ENCODE measurements at regions not wholly inside any gene's neighbourhood (a gene's known extent, or its start where the extent isn't known, plus 50 kb on each side); places are given as distances from the start of the nearest gene placed in this dataset.

- H3K9me3 ChIP-seq (ENCODE audit: control insufficient read depth, insufficient read depth, low read depth, low read length): no peaks in the 10 kb centered on the region; the same call in 1 of the 2 replicates
- H3K9ac ChIP-seq (ENCODE audit: low read length): peak overlapping the region; percentile 5
- H3K27me3 ChIP-seq (ENCODE audit: control insufficient read depth, insufficient read depth, low read length): no peaks in the 10 kb centered on the region
- peak overlapping the region; percentile 81; the same call in 1 of the 2 replicates for H3K27ac ChIP-seq (ENCODE audit: low read depth, low read length)
- H3K36me3 ChIP-seq (ENCODE audit: control insufficient read depth, insufficient read depth, low read length): no peaks in the 10 kb centered on the region
- H3K4me1 ChIP-seq (ENCODE audit: control insufficient read depth, insufficient read depth, low read length): peaks cover 51% of the 10 kb centered on the region
- H3K4me3 ChIP-seq (ENCODE audit: low read depth, low read length): no peak overlapping the region
Observed at GRCh38 chr2:204272089-204272488, 273.2 kb upstream of the PARD3B start.

DNA sequence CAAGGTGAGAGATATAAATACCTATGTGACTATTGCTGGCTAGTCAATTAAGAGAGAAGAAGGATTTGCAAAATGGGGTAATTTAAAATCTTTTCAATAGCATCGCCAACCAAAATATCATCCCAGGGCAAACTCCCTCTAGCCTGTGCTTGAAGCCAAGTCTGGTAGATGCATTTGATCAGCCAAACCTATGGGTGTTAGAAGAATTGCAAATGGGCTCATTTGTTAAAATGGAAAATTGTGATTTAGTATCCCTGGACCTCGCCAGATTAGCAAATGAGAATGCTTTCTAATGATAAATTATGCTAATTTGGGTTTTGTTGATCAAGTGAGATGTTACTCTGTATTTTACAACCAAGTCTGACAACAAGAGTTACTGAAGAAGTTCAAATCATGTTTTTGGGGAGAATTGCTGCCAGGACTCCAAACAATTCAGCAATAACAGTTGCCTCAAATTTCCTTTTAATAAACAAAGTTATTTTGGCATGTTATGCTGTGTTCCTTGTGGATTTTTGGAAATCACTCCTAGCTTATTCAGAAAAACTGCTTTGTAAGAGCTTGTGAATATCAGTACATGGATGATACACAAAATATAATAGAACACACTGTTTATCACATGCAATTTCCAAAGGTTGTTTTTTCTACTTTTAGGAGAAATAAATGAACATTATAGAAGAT, 272.5 kb upstream of the PARD3B start:
- H3K9ac ChIP-seq (ENCODE audit: low read length): no peak overlapping the region
- H3K27me3 ChIP-seq (ENCODE audit: control insufficient read depth, insufficient read depth, low read length): no peaks in the 10 kb centered on the region
- H3K9me3 ChIP-seq (ENCODE audit: control insufficient read depth, insufficient read depth, low read depth, low read length): no peaks in the 10 kb centered on the region; the same call in 1 of the 2 replicates
- peak overlapping the region; percentile 81 for H3K27ac ChIP-seq (ENCODE audit: low read depth, low read length)
- peak overlapping the region; percentile 26; the same call in 1 of the 2 replicates for H3K4me3 ChIP-seq (ENCODE audit: low read depth, low read length)
- peaks cover 50% of the 10 kb centered on the region for H3K4me1 ChIP-seq (ENCODE audit: control insufficient read depth, insufficient read depth, low read length)
- H3K36me3 ChIP-seq (ENCODE audit: control insufficient read depth, insufficient read depth, low read length): no peaks in the 10 kb centered on the region

GRCh38 chr2:204274429-204274828, 270.8 kb upstream of the PARD3B start:
- H3K36me3 ChIP-seq (ENCODE audit: control insufficient read depth, insufficient read depth, low read length): no peaks in the 10 kb centered on the region
- no peaks in the 10 kb centered on the region for H3K27me3 ChIP-seq (ENCODE audit: control insufficient read depth, insufficient read depth, low read length)
- H3K4me3 ChIP-seq (ENCODE audit: low read depth, low read length): no peak overlapping the region
- no peak overlapping the region for H3K9ac ChIP-seq (ENCODE audit: low read length)
- H3K9me3 ChIP-seq (ENCODE audit: control insufficient read depth, insufficient read depth, low read depth, low read length): no peaks in the 10 kb centered on the region; the same call in 1 of the 2 replicates
- peaks cover 39% of the 10 kb centered on the region for H3K4me1 ChIP-seq (ENCODE audit: control insufficient read depth, insufficient read depth, low read length)
- no peak overlapping the region for H3K27ac ChIP-seq (ENCODE audit: low read depth, low read length)

DNA sequence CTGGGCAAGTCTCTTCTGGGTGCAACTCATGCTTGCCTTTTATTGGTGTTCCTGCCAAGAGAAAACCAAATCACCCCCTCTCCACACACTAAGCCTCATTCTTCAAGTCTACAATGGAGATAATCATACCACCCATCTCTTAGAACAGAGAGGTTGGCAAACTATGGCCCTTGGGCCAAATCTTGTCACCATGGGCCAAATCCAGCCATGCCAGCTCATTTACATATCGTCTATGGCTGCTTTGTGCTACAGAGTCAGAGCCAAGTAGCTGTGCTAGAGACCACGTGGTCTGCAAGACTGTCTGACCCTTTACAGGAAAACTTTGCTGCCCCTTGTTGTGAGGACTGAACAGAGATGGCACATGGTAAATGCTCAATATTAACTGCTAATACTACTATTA, 270.3 kb upstream of the PARD3B start:
- no peaks in the 10 kb centered on the region; the same call in 1 of the 2 replicates for H3K9me3 ChIP-seq (ENCODE audit: control insufficient read depth, insufficient read depth, low read depth, low read length)
- H3K27ac ChIP-seq (ENCODE audit: low read depth, low read length): no peak overlapping the region
- no peak overlapping the region for H3K4me3 ChIP-seq (ENCODE audit: low read depth, low read length)

DNA sequence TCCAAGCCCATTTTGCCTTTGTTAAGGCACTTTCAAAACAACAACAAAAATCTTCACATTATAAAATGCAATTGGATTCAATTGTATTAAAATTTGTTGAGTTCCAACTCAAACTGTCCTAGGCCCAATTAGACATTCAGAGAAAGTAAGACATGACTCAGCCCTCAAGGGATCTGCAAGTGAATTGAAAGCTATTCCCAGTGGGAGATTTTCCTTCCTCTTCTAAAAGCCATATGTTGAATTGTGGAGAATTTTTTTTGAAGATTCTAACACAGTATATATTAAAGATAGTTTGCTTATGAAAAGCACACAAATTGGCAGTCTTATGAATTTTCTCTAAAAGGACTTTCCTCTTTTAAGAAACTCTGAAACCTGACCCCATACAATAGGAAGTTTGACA, 268.0 kb upstream of the PARD3B start:
- H3K9me3 ChIP-seq (ENCODE audit: control insufficient read depth, insufficient read depth, low read depth, low read length): no peaks in the 10 kb centered on the region
- H3K27ac ChIP-seq (ENCODE audit: low read depth, low read length): no peak overlapping the region
- no peak overlapping the region for H3K9ac ChIP-seq (ENCODE audit: low read length)
- no peaks in the 10 kb centered on the region for H3K36me3 ChIP-seq (ENCODE audit: control insufficient read depth, insufficient read depth, low read length)
- H3K4me1 ChIP-seq (ENCODE audit: control insufficient read depth, insufficient read depth, low read length): peaks cover 45% of the 10 kb centered on the region
- H3K4me3 ChIP-seq (ENCODE audit: low read depth, low read length): no peak overlapping the region
- H3K27me3 ChIP-seq (ENCODE audit: control insufficient read depth, insufficient read depth, low read length): no peaks in the 10 kb centered on the region

More for the DNA sequence above, 270.3 kb upstream of the PARD3B start:
- Histone ChIP-seq H3K4me1 (ENCODE audit: control insufficient read depth, insufficient read depth, low read length) (peaks cover 39% of the 10 kb centered on the region), H3K9ac (ENCODE audit: low read length) (no peak overlapping the region), H3K36me3 (ENCODE audit: control insufficient read depth, insufficient read depth, low read length) (no peaks in the 10 kb centered on the region), H3K27me3 (ENCODE audit: control insufficient read depth, insufficient read depth, low read length) (no peaks in the 10 kb centered on the region)

DNA sequence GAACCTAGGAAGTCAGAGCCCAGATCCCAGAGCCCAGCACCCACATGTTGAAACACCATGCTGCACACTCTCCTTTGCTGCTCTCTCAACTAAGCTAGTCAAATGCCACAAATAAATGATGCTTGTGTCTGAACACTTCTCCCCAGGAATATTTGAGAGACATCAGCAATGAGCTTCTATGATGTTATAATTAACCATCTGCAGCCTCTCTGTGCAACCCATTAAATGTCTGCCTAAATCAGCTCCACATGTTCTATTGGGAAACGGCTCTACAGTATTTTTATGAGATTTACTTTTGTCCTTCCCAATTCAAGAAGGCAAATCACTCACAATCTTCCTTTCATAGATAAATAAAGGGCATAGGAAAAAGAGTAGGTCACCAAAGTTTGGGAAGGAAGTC, 266.8 kb upstream of the PARD3B start:
- H3K9ac ChIP-seq (ENCODE audit: low read length): no peak overlapping the region
- H3K36me3 ChIP-seq (ENCODE audit: control insufficient read depth, insufficient read depth, low read length): no peaks in the 10 kb centered on the region
- no peaks in the 10 kb centered on the region for H3K9me3 ChIP-seq (ENCODE audit: control insufficient read depth, insufficient read depth, low read depth, low read length)
- no peaks in the 10 kb centered on the region for H3K27me3 ChIP-seq (ENCODE audit: control insufficient read depth, insufficient read depth, low read length)
- no peak overlapping the region for H3K27ac ChIP-seq (ENCODE audit: low read depth, low read length)
- H3K4me1 ChIP-seq (ENCODE audit: control insufficient read depth, insufficient read depth, low read length): peaks cover 45% of the 10 kb centered on the region
- H3K4me3 ChIP-seq (ENCODE audit: low read depth, low read length): no peak overlapping the region

- Histone ChIP-seq H3K27ac (ENCODE audit: low read depth, low read length) (no peak overlapping the region), H3K4me3 (ENCODE audit: low read depth, low read length) (no peak overlapping the region), H3K27me3 (ENCODE audit: control insufficient read depth, insufficient read depth, low read length) (no peaks in the 10 kb centered on the region; the same call in 1 of the 2 replicates), H3K4me1 (ENCODE audit: control insufficient read depth, insufficient read depth, low read length) (peaks cover 40% of the 10 kb centered on the region), H3K9me3 (ENCODE audit: control insufficient read depth, insufficient read depth, low read depth, low read length) (no peaks in the 10 kb centered on the region), H3K9ac (ENCODE audit: low read length) (no peak overlapping the region), H3K36me3 (ENCODE audit: control insufficient read depth, insufficient read depth, low read length) (no peaks in the 10 kb centered on the region)
Observed at GRCh38 chr2:204279819-204280218, 265.5 kb upstream of the PARD3B start.

DNA sequence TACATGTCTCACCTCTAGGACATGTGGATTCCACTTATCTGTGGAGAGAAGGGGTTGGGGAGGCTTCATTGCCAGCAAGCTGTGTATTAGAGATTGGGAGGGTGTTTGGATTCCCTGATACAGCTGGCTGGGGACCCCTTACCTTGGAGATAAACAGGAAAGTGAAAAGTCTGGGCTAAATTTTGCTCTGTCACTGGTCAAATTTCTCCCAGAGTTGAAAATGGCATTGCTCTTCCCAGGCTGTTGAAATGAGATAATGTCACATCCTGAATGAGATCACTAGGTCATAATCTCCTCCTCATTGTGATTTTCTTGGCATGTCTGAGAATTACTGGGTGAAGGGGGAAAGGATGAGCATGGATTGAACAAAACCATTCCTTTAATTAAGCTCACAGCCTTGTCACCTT, 265.0 kb upstream of the PARD3B start:
- Histone ChIP-seq H3K4me1 (ENCODE audit: control insufficient read depth, insufficient read depth, low read length) (peaks cover 40% of the 10 kb centered on the region), H3K27ac (ENCODE audit: low read depth, low read length) (no peak overlapping the region), H3K27me3 (ENCODE audit: control insufficient read depth, insufficient read depth, low read length) (no peaks in the 10 kb centered on the region; the same call in 1 of the 2 replicates), H3K4me3 (ENCODE audit: low read depth, low read length) (no peak overlapping the region), H3K36me3 (ENCODE audit: control insufficient read depth, insufficient read depth, low read length) (no peaks in the 10 kb centered on the region), H3K9ac (ENCODE audit: low read length) (no peak overlapping the region), H3K9me3 (ENCODE audit: control insufficient read depth, insufficient read depth, low read depth, low read length) (no peaks in the 10 kb centered on the region)

DNA sequence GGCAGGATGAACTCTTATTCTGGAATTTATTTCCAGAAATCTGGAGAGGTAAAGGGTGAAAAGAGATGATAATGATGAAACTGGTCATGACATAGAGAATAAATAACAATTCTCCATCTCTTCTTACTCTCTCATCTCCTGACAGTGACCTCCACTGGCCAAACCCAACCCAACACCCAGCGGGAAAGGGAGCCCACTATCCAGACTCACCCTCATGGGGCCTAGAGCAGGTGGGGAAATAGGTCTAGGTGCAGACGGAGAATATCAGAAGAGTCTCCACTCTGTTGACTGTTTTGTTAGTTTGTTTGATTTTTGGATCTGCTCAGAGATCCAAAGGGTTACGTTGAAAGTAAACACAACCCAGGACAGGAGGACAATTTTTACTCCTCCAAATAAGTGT, 263.2 kb upstream of the PARD3B start:
- Histone ChIP-seq H3K4me3 (ENCODE audit: low read depth, low read length) (no peak overlapping the region), H3K27ac (ENCODE audit: low read depth, low read length) (no peak overlapping the region; the same call in 1 of the 2 replicates)

GRCh38 chr2:204282525-204282924, 262.8 kb upstream of the PARD3B start:
- H3K36me3 ChIP-seq (ENCODE audit: control insufficient read depth, insufficient read depth, low read length): no peaks in the 10 kb centered on the region
- no peaks in the 10 kb centered on the region; the same call in 1 of the 2 replicates for H3K27me3 ChIP-seq (ENCODE audit: control insufficient read depth, insufficient read depth, low read length)
- no peak overlapping the region for H3K9ac ChIP-seq (ENCODE audit: low read length)
- no peak overlapping the region for H3K4me3 ChIP-seq (ENCODE audit: low read depth, low read length)
- H3K4me1 ChIP-seq (ENCODE audit: control insufficient read depth, insufficient read depth, low read length): peaks cover 34% of the 10 kb centered on the region
- no peaks in the 10 kb centered on the region; the same call in 1 of the 2 replicates for H3K9me3 ChIP-seq (ENCODE audit: control insufficient read depth, insufficient read depth, low read depth, low read length)
- no peak overlapping the region for H3K27ac ChIP-seq (ENCODE audit: low read depth, low read length)

More for the DNA sequence above, 263.2 kb upstream of the PARD3B start:
- Histone ChIP-seq H3K9me3 (ENCODE audit: control insufficient read depth, insufficient read depth, low read depth, low read length) (no peaks in the 10 kb centered on the region; the same call in 1 of the 2 replicates), H3K9ac (ENCODE audit: low read length) (no peak overlapping the region), H3K27me3 (ENCODE audit: control insufficient read depth, insufficient read depth, low read length) (no peaks in the 10 kb centered on the region; the same call in 1 of the 2 replicates), H3K4me1 (ENCODE audit: control insufficient read depth, insufficient read depth, low read length) (peaks cover 36% of the 10 kb centered on the region), H3K36me3 (ENCODE audit: control insufficient read depth, insufficient read depth, low read length) (no peaks in the 10 kb centered on the region)

GRCh38 chr2:204289066-204289465, 256.2 kb upstream of the PARD3B start:
- Histone ChIP-seq H3K4me1 (ENCODE audit: control insufficient read depth, insufficient read depth, low read length) (peaks cover 5% of the 10 kb centered on the region), H3K27ac (ENCODE audit: low read depth, low read length) (no peak overlapping the region), H3K36me3 (ENCODE audit: control insufficient read depth, insufficient read depth, low read length) (no peaks in the 10 kb centered on the region), H3K9ac (ENCODE audit: low read length) (no peak overlapping the region), H3K9me3 (ENCODE audit: control insufficient read depth, insufficient read depth, low read depth, low read length) (no peaks in the 10 kb centered on the region; the same call in 1 of the 2 replicates), H3K4me3 (ENCODE audit: low read depth, low read length) (no peak overlapping the region), H3K27me3 (ENCODE audit: control insufficient read depth, insufficient read depth, low read length) (no peaks in the 10 kb centered on the region)
